SU-DHL-6 (cell line): ENCODE measurements at regions not wholly inside any gene's neighbourhood (a gene's known extent, or its start where the extent isn't known, plus 50 kb on each side); places are given as distances from the start of the nearest gene placed in this dataset.

Experiments
- CTCF ChIP-seq: fragments of 200-600 bp; sonication (generic); IDR thresholded peaks from one replicate; pipeline ENCODE4 v1.5.1; 2017; ENCODE audit warnings: antibody characterized with exemption, mild to moderate bottlenecking, low read length, moderate library complexity; ENCODE audit not compliant: insufficient read depth, poor library complexity, severe bottlenecking
- EZH2phosphoT487 ChIP-seq: fragments of 200-600 bp; sonication (generic), shearing (Covaris generic); conservative IDR thresholded peaks from 2 replicates; pipeline ENCODE4 v1.6.1; 2018; ENCODE audit warnings: mild to moderate bottlenecking, antibody characterized with exemption, low read length, moderate library complexity, mixed read lengths

GRCh38 chr2:8550481-8550880 lies 131.4 kb upstream of the ID2 start:
- TF ChIP-seq EZH2phosphoT487 (no peak), CTCF (no peak)
